ENCODE measurements at regions not wholly inside any gene's neighbourhood (a gene's known extent, or its start where the extent isn't known, plus 50 kb on each side); places are given as distances from the start of the nearest gene placed in this dataset.

DNA sequence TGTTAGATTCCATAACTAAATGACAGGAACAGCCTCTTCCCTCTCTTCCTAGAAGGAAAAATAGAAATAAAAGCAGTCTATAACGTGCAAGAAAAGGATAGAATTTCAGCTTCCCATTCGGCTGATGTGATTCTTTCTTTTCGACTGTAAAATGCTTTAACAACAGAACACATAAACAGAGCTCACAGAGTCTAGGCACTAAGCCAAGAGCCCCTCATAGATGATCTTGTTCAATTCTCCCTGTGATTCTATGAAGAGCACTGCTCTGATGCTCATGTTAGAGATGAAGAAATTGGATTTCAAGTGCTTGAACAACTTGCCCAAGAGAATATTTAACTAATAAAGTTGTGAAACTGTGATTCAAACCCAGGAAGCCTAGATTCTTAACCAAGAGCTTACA, 232.7 kb downstream of the RPAP3 start:
- TF ChIP-seq, protein P1, sequence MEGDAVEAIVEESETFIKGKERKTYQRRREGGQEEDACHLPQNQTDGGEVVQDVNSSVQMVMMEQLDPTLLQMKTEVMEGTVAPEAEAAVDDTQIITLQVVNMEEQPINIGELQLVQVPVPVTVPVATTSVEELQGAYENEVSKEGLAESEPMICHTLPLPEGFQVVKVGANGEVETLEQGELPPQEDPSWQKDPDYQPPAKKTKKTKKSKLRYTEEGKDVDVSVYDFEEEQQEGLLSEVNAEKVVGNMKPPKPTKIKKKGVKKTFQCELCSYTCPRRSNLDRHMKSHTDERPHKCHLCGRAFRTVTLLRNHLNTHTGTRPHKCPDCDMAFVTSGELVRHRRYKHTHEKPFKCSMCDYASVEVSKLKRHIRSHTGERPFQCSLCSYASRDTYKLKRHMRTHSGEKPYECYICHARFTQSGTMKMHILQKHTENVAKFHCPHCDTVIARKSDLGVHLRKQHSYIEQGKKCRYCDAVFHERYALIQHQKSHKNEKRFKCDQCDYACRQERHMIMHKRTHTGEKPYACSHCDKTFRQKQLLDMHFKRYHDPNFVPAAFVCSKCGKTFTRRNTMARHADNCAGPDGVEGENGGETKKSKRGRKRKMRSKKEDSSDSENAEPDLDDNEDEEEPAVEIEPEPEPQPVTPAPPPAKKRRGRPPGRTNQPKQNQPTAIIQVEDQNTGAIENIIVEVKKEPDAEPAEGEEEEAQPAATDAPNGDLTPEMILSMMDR (IDR thresholded peaks at IDR 0.05; ENCODE audit: insufficient read depth, low read length, poor library complexity, severe bottlenecking): no peak
- TF ChIP-seq EZH2phosphoT487 (conservative IDR thresholded peaks at IDR 0.05; ENCODE audit: low read length): no peak
